K562 (cell line): ENCODE measurements at regions not wholly inside any gene's neighbourhood (a gene's known extent, or its start where the extent isn't known, plus 50 kb on each side); places are given as distances from the start of the nearest gene placed in this dataset.

Source experiments
- THAP12 ChIP-seq: fragments of 250-450 bp; sonication (Bioruptor Pico); IDR thresholded peaks from 2 replicates; pipeline ENCODE4 v1.9.0; 2021; ENCODE audit warnings: mild to moderate bottlenecking, inconsistent platforms
- TF ChIP-seq, protein P1 (sequence below): fragments of 450-650 bp; IDR thresholded peaks from 2 replicates; pipeline ENCODE4 v1.6.1; 2016; ENCODE audit warnings: mild to moderate bottlenecking, moderate library complexity
- TF ChIP-seq, protein P2 (sequence below), 2 experiments: fragments of 450-650 bp in 1 of 2; sonication (generic) in 1 of 2; formaldehyde crosslinking in 1 of 2; IDR thresholded peaks; 2 replicates each; pipeline versions ENCODE4 v1.7.1 to v1.9.0; 2016 to 2022; ENCODE audit warnings: inconsistent platforms in 1 of 2, mild to moderate bottlenecking in 1 of 2, missing genetic modification reagents in 1 of 2

- TF ChIP-seq, protein P1, sequence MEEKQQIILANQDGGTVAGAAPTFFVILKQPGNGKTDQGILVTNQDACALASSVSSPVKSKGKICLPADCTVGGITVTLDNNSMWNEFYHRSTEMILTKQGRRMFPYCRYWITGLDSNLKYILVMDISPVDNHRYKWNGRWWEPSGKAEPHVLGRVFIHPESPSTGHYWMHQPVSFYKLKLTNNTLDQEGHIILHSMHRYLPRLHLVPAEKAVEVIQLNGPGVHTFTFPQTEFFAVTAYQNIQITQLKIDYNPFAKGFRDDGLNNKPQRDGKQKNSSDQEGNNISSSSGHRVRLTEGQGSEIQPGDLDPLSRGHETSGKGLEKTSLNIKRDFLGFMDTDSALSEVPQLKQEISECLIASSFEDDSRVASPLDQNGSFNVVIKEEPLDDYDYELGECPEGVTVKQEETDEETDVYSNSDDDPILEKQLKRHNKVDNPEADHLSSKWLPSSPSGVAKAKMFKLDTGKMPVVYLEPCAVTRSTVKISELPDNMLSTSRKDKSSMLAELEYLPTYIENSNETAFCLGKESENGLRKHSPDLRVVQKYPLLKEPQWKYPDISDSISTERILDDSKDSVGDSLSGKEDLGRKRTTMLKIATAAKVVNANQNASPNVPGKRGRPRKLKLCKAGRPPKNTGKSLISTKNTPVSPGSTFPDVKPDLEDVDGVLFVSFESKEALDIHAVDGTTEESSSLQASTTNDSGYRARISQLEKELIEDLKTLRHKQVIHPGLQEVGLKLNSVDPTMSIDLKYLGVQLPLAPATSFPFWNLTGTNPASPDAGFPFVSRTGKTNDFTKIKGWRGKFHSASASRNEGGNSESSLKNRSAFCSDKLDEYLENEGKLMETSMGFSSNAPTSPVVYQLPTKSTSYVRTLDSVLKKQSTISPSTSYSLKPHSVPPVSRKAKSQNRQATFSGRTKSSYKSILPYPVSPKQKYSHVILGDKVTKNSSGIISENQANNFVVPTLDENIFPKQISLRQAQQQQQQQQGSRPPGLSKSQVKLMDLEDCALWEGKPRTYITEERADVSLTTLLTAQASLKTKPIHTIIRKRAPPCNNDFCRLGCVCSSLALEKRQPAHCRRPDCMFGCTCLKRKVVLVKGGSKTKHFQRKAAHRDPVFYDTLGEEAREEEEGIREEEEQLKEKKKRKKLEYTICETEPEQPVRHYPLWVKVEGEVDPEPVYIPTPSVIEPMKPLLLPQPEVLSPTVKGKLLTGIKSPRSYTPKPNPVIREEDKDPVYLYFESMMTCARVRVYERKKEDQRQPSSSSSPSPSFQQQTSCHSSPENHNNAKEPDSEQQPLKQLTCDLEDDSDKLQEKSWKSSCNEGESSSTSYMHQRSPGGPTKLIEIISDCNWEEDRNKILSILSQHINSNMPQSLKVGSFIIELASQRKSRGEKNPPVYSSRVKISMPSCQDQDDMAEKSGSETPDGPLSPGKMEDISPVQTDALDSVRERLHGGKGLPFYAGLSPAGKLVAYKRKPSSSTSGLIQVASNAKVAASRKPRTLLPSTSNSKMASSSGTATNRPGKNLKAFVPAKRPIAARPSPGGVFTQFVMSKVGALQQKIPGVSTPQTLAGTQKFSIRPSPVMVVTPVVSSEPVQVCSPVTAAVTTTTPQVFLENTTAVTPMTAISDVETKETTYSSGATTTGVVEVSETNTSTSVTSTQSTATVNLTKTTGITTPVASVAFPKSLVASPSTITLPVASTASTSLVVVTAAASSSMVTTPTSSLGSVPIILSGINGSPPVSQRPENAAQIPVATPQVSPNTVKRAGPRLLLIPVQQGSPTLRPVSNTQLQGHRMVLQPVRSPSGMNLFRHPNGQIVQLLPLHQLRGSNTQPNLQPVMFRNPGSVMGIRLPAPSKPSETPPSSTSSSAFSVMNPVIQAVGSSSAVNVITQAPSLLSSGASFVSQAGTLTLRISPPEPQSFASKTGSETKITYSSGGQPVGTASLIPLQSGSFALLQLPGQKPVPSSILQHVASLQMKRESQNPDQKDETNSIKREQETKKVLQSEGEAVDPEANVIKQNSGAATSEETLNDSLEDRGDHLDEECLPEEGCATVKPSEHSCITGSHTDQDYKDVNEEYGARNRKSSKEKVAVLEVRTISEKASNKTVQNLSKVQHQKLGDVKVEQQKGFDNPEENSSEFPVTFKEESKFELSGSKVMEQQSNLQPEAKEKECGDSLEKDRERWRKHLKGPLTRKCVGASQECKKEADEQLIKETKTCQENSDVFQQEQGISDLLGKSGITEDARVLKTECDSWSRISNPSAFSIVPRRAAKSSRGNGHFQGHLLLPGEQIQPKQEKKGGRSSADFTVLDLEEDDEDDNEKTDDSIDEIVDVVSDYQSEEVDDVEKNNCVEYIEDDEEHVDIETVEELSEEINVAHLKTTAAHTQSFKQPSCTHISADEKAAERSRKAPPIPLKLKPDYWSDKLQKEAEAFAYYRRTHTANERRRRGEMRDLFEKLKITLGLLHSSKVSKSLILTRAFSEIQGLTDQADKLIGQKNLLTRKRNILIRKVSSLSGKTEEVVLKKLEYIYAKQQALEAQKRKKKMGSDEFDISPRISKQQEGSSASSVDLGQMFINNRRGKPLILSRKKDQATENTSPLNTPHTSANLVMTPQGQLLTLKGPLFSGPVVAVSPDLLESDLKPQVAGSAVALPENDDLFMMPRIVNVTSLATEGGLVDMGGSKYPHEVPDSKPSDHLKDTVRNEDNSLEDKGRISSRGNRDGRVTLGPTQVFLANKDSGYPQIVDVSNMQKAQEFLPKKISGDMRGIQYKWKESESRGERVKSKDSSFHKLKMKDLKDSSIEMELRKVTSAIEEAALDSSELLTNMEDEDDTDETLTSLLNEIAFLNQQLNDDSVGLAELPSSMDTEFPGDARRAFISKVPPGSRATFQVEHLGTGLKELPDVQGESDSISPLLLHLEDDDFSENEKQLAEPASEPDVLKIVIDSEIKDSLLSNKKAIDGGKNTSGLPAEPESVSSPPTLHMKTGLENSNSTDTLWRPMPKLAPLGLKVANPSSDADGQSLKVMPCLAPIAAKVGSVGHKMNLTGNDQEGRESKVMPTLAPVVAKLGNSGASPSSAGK: no peak
- TF ChIP-seq THAP12 (CRISPR knock-in tag): no peak
- TF ChIP-seq, protein P2, sequence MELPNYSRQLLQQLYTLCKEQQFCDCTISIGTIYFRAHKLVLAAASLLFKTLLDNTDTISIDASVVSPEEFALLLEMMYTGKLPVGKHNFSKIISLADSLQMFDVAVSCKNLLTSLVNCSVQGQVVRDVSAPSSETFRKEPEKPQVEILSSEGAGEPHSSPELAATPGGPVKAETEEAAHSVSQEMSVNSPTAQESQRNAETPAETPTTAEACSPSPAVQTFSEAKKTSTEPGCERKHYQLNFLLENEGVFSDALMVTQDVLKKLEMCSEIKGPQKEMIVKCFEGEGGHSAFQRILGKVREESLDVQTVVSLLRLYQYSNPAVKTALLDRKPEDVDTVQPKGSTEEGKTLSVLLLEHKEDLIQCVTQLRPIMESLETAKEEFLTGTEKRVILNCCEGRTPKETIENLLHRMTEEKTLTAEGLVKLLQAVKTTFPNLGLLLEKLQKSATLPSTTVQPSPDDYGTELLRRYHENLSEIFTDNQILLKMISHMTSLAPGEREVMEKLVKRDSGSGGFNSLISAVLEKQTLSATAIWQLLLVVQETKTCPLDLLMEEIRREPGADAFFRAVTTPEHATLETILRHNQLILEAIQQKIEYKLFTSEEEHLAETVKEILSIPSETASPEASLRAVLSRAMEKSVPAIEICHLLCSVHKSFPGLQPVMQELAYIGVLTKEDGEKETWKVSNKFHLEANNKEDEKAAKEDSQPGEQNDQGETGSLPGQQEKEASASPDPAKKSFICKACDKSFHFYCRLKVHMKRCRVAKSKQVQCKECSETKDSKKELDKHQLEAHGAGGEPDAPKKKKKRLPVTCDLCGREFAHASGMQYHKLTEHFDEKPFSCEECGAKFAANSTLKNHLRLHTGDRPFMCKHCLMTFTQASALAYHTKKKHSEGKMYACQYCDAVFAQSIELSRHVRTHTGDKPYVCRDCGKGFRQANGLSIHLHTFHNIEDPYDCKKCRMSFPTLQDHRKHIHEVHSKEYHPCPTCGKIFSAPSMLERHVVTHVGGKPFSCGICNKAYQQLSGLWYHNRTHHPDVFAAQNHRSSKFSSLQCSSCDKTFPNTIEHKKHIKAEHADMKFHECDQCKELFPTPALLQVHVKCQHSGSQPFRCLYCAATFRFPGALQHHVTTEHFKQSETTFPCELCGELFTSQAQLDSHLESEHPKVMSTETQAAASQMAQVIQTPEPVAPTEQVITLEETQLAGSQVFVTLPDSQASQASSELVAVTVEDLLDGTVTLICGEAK (IDR thresholded peaks at IDR 0.05): no peak
- TF ChIP-seq, protein P2 (CRISPR knock-in tag; IDR thresholded peaks at IDR 0.05): no peak
These were observed 510.0 kb downstream of the USP25 start (continued) for GRCh38 chr21:16239659-16240265.
